ENCODE measurements at regions not wholly inside any gene's neighbourhood (a gene's known extent, or its start where the extent isn't known, plus 50 kb on each side); places are given as distances from the start of the nearest gene placed in this dataset.

- no peak for DNase-seq
- Mint-ChIP-seq H3K4me1 (ENCODE audit: low read depth) (no peaks in the 10 kb centered on the region), H3K36me3 (ENCODE audit: low read depth) (no peaks in the 10 kb centered on the region), H3K4me3 (no peak overlapping the region), H3K27ac (no peak overlapping the region), H3K9me3 (peaks cover 36% of the 10 kb centered on the region), H3K27me3 (ENCODE audit: insufficient read depth) (no peaks in the 10 kb centered on the region)
- TF ChIP-seq CTCF (IDR thresholded peaks at IDR 0.05) = no peak
These were observed 928.3 kb downstream of the TBC1D32 start for GRCh38 chr6:120405947-120406346.

- Mint-ChIP-seq H3K27me3 (ENCODE audit: insufficient read depth) (no peaks in the 10 kb centered on the region), H3K4me1 (ENCODE audit: low read depth) (no peaks in the 10 kb centered on the region), H3K9me3 (peaks cover 26% of the 10 kb centered on the region), H3K36me3 (ENCODE audit: low read depth) (no peaks in the 10 kb centered on the region; the same call in 1 of the 2 replicates), H3K27ac (no peak overlapping the region), H3K4me3 (no peak overlapping the region)
- DNase-seq = no peak
- no peak for TF ChIP-seq CTCF (IDR thresholded peaks at IDR 0.05)
These were observed 938.5 kb downstream of the TBC1D32 start for GRCh38 chr6:120395784-120396183.

DNA sequence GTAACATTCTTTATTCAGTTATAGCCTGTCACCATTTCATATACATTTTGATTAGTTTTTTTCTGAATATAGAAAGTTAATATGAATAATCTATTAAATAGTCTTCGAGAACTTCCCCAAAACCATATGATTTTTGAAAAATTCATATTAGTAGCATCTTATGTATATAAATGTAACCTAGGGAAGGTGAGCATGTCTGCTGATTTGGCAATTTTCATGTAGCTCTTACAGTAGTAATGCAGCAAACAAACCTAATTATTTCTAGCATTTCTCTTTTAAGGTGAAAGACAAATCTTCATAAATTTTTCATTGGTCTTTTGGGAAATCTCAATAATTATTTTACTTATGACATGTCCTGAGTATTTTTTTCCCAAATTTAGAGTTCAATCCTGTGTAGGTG, 939.0 kb downstream of the TBC1D32 start:
- Mint-ChIP-seq H3K36me3 (ENCODE audit: low read depth) (no peaks in the 10 kb centered on the region; the same call in 1 of the 2 replicates), H3K9me3 (peaks cover 22% of the 10 kb centered on the region), H3K4me1 (ENCODE audit: low read depth) (no peaks in the 10 kb centered on the region), H3K4me3 (no peak overlapping the region), H3K27ac (no peak overlapping the region), H3K27me3 (ENCODE audit: insufficient read depth) (no peaks in the 10 kb centered on the region)
- no peak for DNase-seq
- no peak for TF ChIP-seq CTCF (IDR thresholded peaks at IDR 0.05)

- no peaks in the 10 kb centered on the region for H3K4me1 Mint-ChIP-seq (ENCODE audit: low read depth)
- H3K27me3 Mint-ChIP-seq (ENCODE audit: insufficient read depth) = no peaks in the 10 kb centered on the region
- TF ChIP-seq CTCF (IDR thresholded peaks at IDR 0.05) = no peak
- no peak for DNase-seq
- peaks cover 17% of the 10 kb centered on the region; the same call in 1 of the 2 replicates for H3K9me3 Mint-ChIP-seq
- no peaks in the 10 kb centered on the region; the same call in 1 of the 2 replicates for H3K36me3 Mint-ChIP-seq (ENCODE audit: low read depth)
- H3K27ac Mint-ChIP-seq = no peak overlapping the region
- no peak overlapping the region for H3K4me3 Mint-ChIP-seq
These were observed 941.3 kb downstream of the TBC1D32 start for GRCh38 chr6:120392941-120393340.

DNA sequence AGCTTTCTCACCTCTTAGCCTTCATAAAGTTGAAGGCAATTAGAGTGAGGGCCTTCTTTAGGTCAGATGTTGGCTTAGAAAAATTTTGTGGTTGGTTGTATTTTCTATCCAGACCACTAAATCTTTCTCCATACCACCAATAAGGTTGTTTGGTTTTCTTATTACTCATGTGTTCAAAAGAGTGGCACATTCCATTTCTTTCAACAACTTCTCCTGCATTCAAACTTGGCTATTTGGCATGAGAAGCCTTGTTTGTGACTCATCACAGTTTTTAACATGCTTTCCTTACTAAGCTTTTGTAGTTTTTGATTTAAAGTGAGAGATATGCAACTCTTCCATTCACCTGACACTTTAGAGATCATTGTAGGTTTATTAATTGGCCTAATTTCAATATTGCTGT, 949.6 kb downstream of the TBC1D32 start:
- H3K9me3 Mint-ChIP-seq = peaks cover 3% of the 10 kb centered on the region
- no peaks in the 10 kb centered on the region for H3K36me3 Mint-ChIP-seq (ENCODE audit: low read depth)
- no peak for DNase-seq
- no peak overlapping the region for H3K4me3 Mint-ChIP-seq
- no peak for TF ChIP-seq CTCF (IDR thresholded peaks at IDR 0.05)
- H3K27me3 Mint-ChIP-seq (ENCODE audit: insufficient read depth) = no peaks in the 10 kb centered on the region
- H3K27ac Mint-ChIP-seq = no peak overlapping the region
- no peaks in the 10 kb centered on the region for H3K4me1 Mint-ChIP-seq (ENCODE audit: low read depth)

- no peak for TF ChIP-seq CTCF (IDR thresholded peaks at IDR 0.05)
- Mint-ChIP-seq H3K27ac (no peak overlapping the region), H3K4me3 (no peak overlapping the region), H3K36me3 (ENCODE audit: low read depth) (no peaks in the 10 kb centered on the region), H3K9me3 (peaks cover 11% of the 10 kb centered on the region), H3K27me3 (ENCODE audit: insufficient read depth) (no peaks in the 10 kb centered on the region), H3K4me1 (ENCODE audit: low read depth) (no peaks in the 10 kb centered on the region)
- no peak for DNase-seq
These were observed 950.6 kb downstream of the TBC1D32 start for GRCh38 chr6:120383681-120384080.

Data from HFFc6 (cell line).